Keratinocyte (primary cell): ENCODE measurements at regions not wholly inside any gene's neighbourhood (a gene's known extent, or its start where the extent isn't known, plus 50 kb on each side); places are given as distances from the start of the nearest gene placed in this dataset.

Source experiments
- DNase-seq: peaks from one replicate; pipeline ENCODE4 v3.0.0-alpha.2; 2011; ENCODE audit warnings: low read depth, missing footprints, low spot score
- FAIRE-seq: peaks from 2 replicates; lab custom pipeline; 2011; peaks lifted over from hg19 to GRCh38; lab: Jason Lieb, UNC
- H2AFZ ChIP-seq: 2 replicates; pipeline ENCODE4 v1.6.0; 2012; ENCODE audit warnings: low read length, control low read depth, inconsistent platforms; ENCODE audit not compliant: control insufficient read depth
- H3K27ac ChIP-seq: 2 replicates; pipeline ENCODE4 v1.5.1; 2011; ENCODE audit warnings: low read length; ENCODE audit not compliant: control insufficient read depth, insufficient read depth
- H3K27me3 ChIP-seq: 3 replicates; pipeline ENCODE4 v1.6.0; 2011; ENCODE audit warnings: low read length; ENCODE audit not compliant: control insufficient read depth, insufficient read depth; ENCODE audit errors: extremely low read depth
- H3K36me3 ChIP-seq, 2 experiments: 2 replicates in 1 of 2; 3 replicates in 1 of 2; pipeline ENCODE4 v1.5.1; 2011; ENCODE audit warnings: low read length in 2 of 2, mild to moderate bottlenecking in 1 of 2; ENCODE audit not compliant: control insufficient read depth in 2 of 2, insufficient read depth in 2 of 2; ENCODE audit errors: extremely low read depth in 1 of 2
- H3K4me1 ChIP-seq: 3 replicates; pipeline ENCODE4 v1.5.1; 2011; ENCODE audit warnings: low read length; ENCODE audit not compliant: control insufficient read depth, insufficient read depth; ENCODE audit errors: extremely low read depth
- H3K4me2 ChIP-seq: 3 replicates; pipeline ENCODE4 v1.6.0; 2011; ENCODE audit warnings: low read depth, low read length; ENCODE audit not compliant: control insufficient read depth, insufficient read depth; ENCODE audit errors: extremely low read depth
- H3K4me3 ChIP-seq, 3 experiments: fragments of 200-600 bp in 1 of 3; sonication (generic) in 1 of 3; 2 replicates in 2 of 3; 3 replicates in 1 of 3; pipeline ENCODE4 v1.5.1; 2011 to 2016; ENCODE audit warnings: low read length in 3 of 3, mild to moderate bottlenecking in 3 of 3, control low read depth in 2 of 3, inconsistent platforms in 1 of 3, low read depth in 1 of 3, mixed read lengths in 1 of 3, mixed run types in 1 of 3, moderate library complexity in 1 of 3; ENCODE audit not compliant: control insufficient read depth in 2 of 3, insufficient read depth in 2 of 3; ENCODE audit errors: extremely low read depth in 1 of 3
- H3K79me2 ChIP-seq: 2 replicates; pipeline ENCODE4 v1.6.0; 2012; ENCODE audit warnings: low read length; ENCODE audit not compliant: control insufficient read depth, insufficient read depth
- H3K9ac ChIP-seq: 3 replicates; pipeline ENCODE4 v1.6.0; 2011; ENCODE audit warnings: low read length; ENCODE audit not compliant: control insufficient read depth, insufficient read depth; ENCODE audit errors: extremely low read depth
- H3K9me1 ChIP-seq: 3 replicates; pipeline ENCODE4 v1.6.0; 2011; ENCODE audit warnings: low read length; ENCODE audit not compliant: control insufficient read depth, insufficient read depth; ENCODE audit errors: extremely low read depth
- H3K9me3 ChIP-seq: 2 replicates; pipeline ENCODE4 v1.5.1; 2012; ENCODE audit warnings: low read depth, low read length; ENCODE audit not compliant: control insufficient read depth
- H4K20me1 ChIP-seq: 3 replicates; pipeline ENCODE4 v1.6.0; 2011; ENCODE audit warnings: low read length; ENCODE audit not compliant: control insufficient read depth, insufficient read depth; ENCODE audit errors: extremely low read depth
- EZH2 ChIP-seq: IDR thresholded peaks from one replicate; pipeline ENCODE4 v1.6.1; 2012; ENCODE audit warnings: inconsistent platforms, mild to moderate bottlenecking, low read length, moderate library complexity
- dilution Hi-C: fragments of 300-500 bp; cut with MboI; formaldehyde crosslinking; loops from one replicate; pipeline ENCODE4 v1.7.0; 2020; ENCODE audit warnings: low sequenced_read_pairs; ENCODE audit not compliant: extremely low pct_ligation_motif_present
- TF ChIP-seq, protein P1 (sequence below), 3 experiments: IDR thresholded peaks in 1 of 3; conservative IDR thresholded peaks in 1 of 3; optimal IDR thresholded peaks in 1 of 3; 2 replicates in 2 of 3; 3 replicates in 1 of 3; pipeline versions ENCODE3 to v1.5.1; 2011; ENCODE audit warnings: low read length in 3 of 3, mild to moderate bottlenecking in 3 of 3, moderate library complexity in 2 of 3, control low read depth in 1 of 3, inconsistent platforms in 1 of 3; ENCODE audit not compliant: insufficient read depth in 2 of 3; ENCODE audit errors: extremely low read depth in 1 of 3

DNA sequence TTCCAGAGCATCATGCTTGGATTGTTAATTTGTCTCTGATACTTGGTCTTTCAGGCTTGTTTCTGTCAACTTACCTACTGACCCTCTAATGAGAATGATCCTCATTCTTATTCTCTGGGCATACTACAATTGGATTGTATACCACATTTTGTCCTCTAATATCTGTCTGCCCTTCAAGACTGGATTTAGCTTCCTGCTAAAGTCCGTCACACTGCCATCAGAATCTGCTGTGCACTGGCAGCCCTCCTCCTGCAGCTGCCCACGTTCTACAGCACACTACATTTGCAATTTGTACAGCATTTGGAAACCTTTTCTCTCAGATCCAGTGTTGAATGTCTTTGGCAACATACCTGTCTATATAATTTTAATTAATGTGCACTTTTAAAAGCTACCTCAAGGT is 183.1 kb downstream of the ZNF330 start:
- FAIRE-seq (no peak), DNase-seq (no peak)
- Histone ChIP-seq H3K4me3 (no peak overlapping the region), H2AFZ (no peak overlapping the region), H4K20me1 (no peaks in the 10 kb centered on the region), H3K9me1 (no peaks in the 10 kb centered on the region), H3K27me3 (no peaks in the 10 kb centered on the region), H3K4me1 (no peaks in the 10 kb centered on the region), H3K27ac (no peak overlapping the region), H3K9ac (no peak overlapping the region), H3K36me3 (no peaks in the 10 kb centered on the region), H3K4me2 (no peak overlapping the region), H3K79me2 (no peaks in the 10 kb centered on the region), H3K9me3 (no peaks in the 10 kb centered on the region)
- TF ChIP-seq, protein P1, sequence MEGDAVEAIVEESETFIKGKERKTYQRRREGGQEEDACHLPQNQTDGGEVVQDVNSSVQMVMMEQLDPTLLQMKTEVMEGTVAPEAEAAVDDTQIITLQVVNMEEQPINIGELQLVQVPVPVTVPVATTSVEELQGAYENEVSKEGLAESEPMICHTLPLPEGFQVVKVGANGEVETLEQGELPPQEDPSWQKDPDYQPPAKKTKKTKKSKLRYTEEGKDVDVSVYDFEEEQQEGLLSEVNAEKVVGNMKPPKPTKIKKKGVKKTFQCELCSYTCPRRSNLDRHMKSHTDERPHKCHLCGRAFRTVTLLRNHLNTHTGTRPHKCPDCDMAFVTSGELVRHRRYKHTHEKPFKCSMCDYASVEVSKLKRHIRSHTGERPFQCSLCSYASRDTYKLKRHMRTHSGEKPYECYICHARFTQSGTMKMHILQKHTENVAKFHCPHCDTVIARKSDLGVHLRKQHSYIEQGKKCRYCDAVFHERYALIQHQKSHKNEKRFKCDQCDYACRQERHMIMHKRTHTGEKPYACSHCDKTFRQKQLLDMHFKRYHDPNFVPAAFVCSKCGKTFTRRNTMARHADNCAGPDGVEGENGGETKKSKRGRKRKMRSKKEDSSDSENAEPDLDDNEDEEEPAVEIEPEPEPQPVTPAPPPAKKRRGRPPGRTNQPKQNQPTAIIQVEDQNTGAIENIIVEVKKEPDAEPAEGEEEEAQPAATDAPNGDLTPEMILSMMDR (optimal IDR thresholded peaks at IDR 0.05 in 1 of 3, IDR thresholded peaks at IDR 0.05 in 1 of 3, conservative IDR thresholded peaks at IDR 0.05 in 1 of 3; ENCODE audit: extremely low read depth in 1 of 3, insufficient read depth in 2 of 3, low read length in 3 of 3), result no peak
- no peak for TF ChIP-seq EZH2
- dilution Hi-C loops, result no loop called here

DNA sequence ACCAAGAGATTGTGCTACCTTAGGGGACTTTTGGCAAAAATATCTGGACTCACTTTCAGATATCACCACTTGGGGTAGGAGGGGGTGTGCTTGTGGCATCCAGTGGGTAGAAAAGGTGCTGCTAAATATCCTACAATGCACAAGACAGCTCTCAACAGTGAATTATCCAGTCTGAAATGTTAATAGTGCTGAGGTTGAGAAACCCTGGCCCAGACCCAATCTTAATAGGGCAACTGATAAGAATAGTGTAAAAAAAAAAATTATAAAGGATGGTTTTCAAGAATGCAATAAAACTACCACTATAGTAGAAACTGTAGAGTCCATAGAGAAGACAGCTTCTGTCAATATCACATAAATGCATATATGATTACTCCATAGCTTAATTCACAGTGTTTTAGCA is 185.5 kb downstream of the ZNF330 start:
- Histone ChIP-seq H3K9me3 (no peaks in the 10 kb centered on the region), H3K4me3 (no peak overlapping the region), H2AFZ (no peak overlapping the region), H3K9ac (no peak overlapping the region), H4K20me1 (no peaks in the 10 kb centered on the region), H3K4me2 (no peak overlapping the region), H3K9me1 (no peaks in the 10 kb centered on the region), H3K36me3 (no peaks in the 10 kb centered on the region), H3K27ac (no peak overlapping the region), H3K79me2 (no peaks in the 10 kb centered on the region), H3K4me1 (no peaks in the 10 kb centered on the region), H3K27me3 (no peaks in the 10 kb centered on the region)
- FAIRE-seq, result no peak
- TF ChIP-seq, protein P1 (optimal IDR thresholded peaks at IDR 0.05 in 1 of 3, IDR thresholded peaks at IDR 0.05 in 1 of 3, conservative IDR thresholded peaks at IDR 0.05 in 1 of 3; ENCODE audit: extremely low read depth in 1 of 3, insufficient read depth in 2 of 3, low read length in 3 of 3), result no peak
- no peak for TF ChIP-seq EZH2
- dilution Hi-C loops, result no loop called here
- DNase-seq, result no peak
